Activated CD8-positive, alpha-beta T cell treated with anti-CD3 and anti-CD28 coated beads for 36 hours (primary cell): ENCODE measurements at regions not wholly inside any gene's neighbourhood (a gene's known extent, or its start where the extent isn't known, plus 50 kb on each side); places are given as distances from the start of the nearest gene placed in this dataset.

Experiments
- ATAC-seq: fragments of 200-7000 bp; cut with Tn5 transposase; one replicate; pipeline ENCODE4 v1.10.0; 2021; ENCODE audit warnings: mild to moderate bottlenecking, moderate library complexity
- CTCF ChIA-PET: fragments of 350-600 bp; sonication (Branson Sonifier 250); formaldehyde crosslinking; loops from one replicate; lab custom pipeline; 2021; ENCODE audit warnings: antibody characterized with exemption; lab: Charles Lee
- POLR2A ChIA-PET: fragments of 350-600 bp; sonication (Branson Sonifier 250); formaldehyde crosslinking; loops from one replicate; lab custom pipeline; 2021; ENCODE audit warnings: antibody characterized with exemption; lab: Charles Lee
- DNase-seq: peaks from one replicate; pipeline ENCODE4 v3.0.0-alpha.2; 2020
- H3K27ac Mint-ChIP-seq: one replicate; pipeline ENCODE4 v1.8.0; 2021; ENCODE audit warnings: mild to moderate bottlenecking, mixed read lengths
- H3K27me3 Mint-ChIP-seq: one replicate; pipeline ENCODE4 v1.8.0; 2021; ENCODE audit warnings: mixed read lengths
- H3K36me3 Mint-ChIP-seq: one replicate; pipeline ENCODE4 v1.8.0; 2021; ENCODE audit warnings: low read depth, mixed read lengths
- H3K4me1 Mint-ChIP-seq: one replicate; pipeline ENCODE4 v1.8.0; 2021; ENCODE audit warnings: low read depth, mixed read lengths
- H3K4me3 Mint-ChIP-seq: one replicate; pipeline ENCODE4 v1.8.0; 2021; ENCODE audit warnings: mild to moderate bottlenecking, moderate library complexity, mixed read lengths
- H3K9me3 Mint-ChIP-seq: one replicate; pipeline ENCODE4 v1.8.0; 2021; ENCODE audit warnings: mixed read lengths
- CTCF ChIP-seq: fragments of 200-600 bp; IDR thresholded peaks from one replicate; pipeline ENCODE4 v1.8.0; 2022; ENCODE audit warnings: antibody characterized with exemption, mild to moderate bottlenecking
- intact Hi-C: fragments of 100-400 bp; cut with micrococcal nuclease; formaldehyde crosslinking; loops from one replicate; pipeline ENCODE4 v1.10.0; 2022

DNA sequence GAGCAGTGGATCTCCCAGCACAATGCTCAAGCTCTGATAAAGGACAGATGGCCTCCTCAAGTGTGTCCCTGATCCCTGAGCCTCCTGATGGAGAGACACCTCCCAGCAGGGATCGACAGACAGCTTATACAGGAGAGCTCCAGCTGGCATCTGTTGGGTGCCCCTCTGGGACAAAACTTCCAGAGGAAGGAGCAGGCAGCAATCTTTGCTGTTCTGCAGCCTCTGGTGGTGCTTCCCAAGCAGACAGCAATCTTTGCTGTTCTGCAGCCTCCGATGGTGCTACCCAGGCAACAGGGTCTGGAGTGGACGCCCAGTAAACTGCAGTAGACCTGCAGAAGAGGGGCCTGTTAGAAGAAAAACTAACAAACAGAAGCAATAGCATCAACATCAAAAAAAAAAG is 349.3 kb upstream of the SPRY2 start:
- ChIA-PET POLR2A (no interaction called here), CTCF (no interaction called here)
- H3K4me1 Mint-ChIP-seq, result no peaks in the 10 kb centered on the region
- DNase-seq (no peak), ATAC-seq (no peak)
- TF ChIP-seq CTCF, result no peak
- H3K27me3 Mint-ChIP-seq, result no peaks in the 10 kb centered on the region
- H3K4me3 Mint-ChIP-seq, result no peak overlapping the region
- peaks cover 5% of the 10 kb centered on the region for H3K9me3 Mint-ChIP-seq
- no peak overlapping the region for H3K27ac Mint-ChIP-seq
- intact Hi-C loops, result no loop called here
- no peaks in the 10 kb centered on the region for H3K36me3 Mint-ChIP-seq

DNA sequence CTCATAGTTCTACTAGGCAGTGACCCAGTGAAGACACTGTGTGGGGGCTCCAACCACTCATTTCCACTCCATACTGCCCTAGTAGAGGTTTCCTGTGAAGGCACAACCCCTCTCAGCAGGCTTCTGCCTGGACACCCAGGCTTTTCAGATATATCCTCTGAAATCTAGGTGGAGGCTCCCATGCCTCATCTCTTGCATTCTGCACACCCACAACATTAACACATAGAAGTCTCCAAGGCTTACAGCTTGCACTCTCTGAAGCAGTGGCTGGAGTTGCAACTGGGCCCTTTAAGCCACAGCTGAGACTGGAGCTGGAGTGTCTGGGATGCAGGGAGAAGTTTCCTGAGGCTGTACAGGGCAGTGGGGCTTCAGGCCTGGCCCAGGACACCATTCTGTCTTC is 347.7 kb upstream of the SPRY2 start:
- Mint-ChIP-seq H3K27ac (no peak overlapping the region), H3K4me3 (no peak overlapping the region), H3K9me3 (peaks cover 3% of the 10 kb centered on the region), H3K4me1 (no peaks in the 10 kb centered on the region), H3K36me3 (no peaks in the 10 kb centered on the region), H3K27me3 (no peaks in the 10 kb centered on the region)
- DNase-seq (no peak), ATAC-seq (no peak)
- no peak for TF ChIP-seq CTCF
- intact Hi-C loops, result no loop called here
- ChIA-PET POLR2A (no interaction called here), CTCF (no interaction called here)

DNA sequence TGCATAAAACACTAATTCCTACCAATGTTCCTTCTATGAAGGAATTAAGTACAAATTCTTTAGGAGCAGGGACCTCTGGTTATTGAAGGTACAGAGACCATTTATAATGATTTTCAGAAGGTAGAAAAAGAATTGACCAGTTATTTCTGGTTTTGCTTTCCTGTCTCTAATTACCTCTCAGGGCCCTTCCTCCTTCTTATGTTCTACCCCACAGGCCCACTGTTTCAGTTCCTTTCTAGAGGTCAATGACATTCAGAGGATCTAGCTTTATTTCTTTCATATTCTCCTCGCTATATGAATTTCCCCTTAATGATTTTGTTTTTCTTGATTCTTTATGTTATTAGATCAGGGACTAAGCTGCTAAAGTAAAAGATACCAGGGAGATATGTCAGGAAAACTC is 345.0 kb upstream of the SPRY2 start:
- ATAC-seq, result no peak
- Mint-ChIP-seq H3K4me3 (no peak overlapping the region), H3K27me3 (no peaks in the 10 kb centered on the region), H3K9me3 (peaks cover 3% of the 10 kb centered on the region), H3K36me3 (no peaks in the 10 kb centered on the region), H3K4me1 (no peaks in the 10 kb centered on the region), H3K27ac (no peak overlapping the region)
- ChIA-PET CTCF (no interaction called here), POLR2A (no interaction called here)
- no peak for TF ChIP-seq CTCF
- intact Hi-C loops, result no loop called here
- no peak for DNase-seq

- DNase-seq (no peak), ATAC-seq (no peak)
- ChIA-PET POLR2A (no interaction called here), CTCF (no interaction called here)
- intact Hi-C loops, result no loop called here
- peaks cover 1% of the 10 kb centered on the region for H3K9me3 Mint-ChIP-seq
- H3K4me1 Mint-ChIP-seq, result no peaks in the 10 kb centered on the region
- H3K36me3 Mint-ChIP-seq, result no peaks in the 10 kb centered on the region
- no peak overlapping the region for H3K27ac Mint-ChIP-seq
- H3K27me3 Mint-ChIP-seq, result no peaks in the 10 kb centered on the region
- TF ChIP-seq CTCF, result no peak
- no peak overlapping the region for H3K4me3 Mint-ChIP-seq
Observed at GRCh38 chr13:80684217-80684991, 343.5 kb upstream of the SPRY2 start.

GRCh38 chr13:80680786-80681366 is 339.9 kb upstream of the SPRY2 start:
- ATAC-seq, result no peak

More at GRCh38 chr13:80680786-80681366, 339.9 kb upstream of the SPRY2 start:
- no peaks in the 10 kb centered on the region for H3K4me1 Mint-ChIP-seq
- no peak overlapping the region for H3K4me3 Mint-ChIP-seq
- no peak for TF ChIP-seq CTCF
- peaks cover 6% of the 10 kb centered on the region for H3K9me3 Mint-ChIP-seq
- H3K27me3 Mint-ChIP-seq, result no peaks in the 10 kb centered on the region
- intact Hi-C loops, result no loop called here
- POLR2A ChIA-PET, result no interaction called here
- H3K27ac Mint-ChIP-seq, result no peak overlapping the region
- CTCF ChIA-PET, result no interaction called here
- DNase-seq, result no peak
- no peaks in the 10 kb centered on the region for H3K36me3 Mint-ChIP-seq
